Hepatocyte (in vitro differentiated cells): ENCODE measurements at regions not wholly inside any gene's neighbourhood (a gene's known extent, or its start where the extent isn't known, plus 50 kb on each side); places are given as distances from the start of the nearest gene placed in this dataset.

Experiments
- DNase-seq: peaks from one replicate; pipeline ENCODE4 v3.0.0-alpha.2; 2016; ENCODE audit warnings: low spot score
- H2AFZ ChIP-seq: fragments of 200-600 bp; sonication (generic); 2 replicates; pipeline ENCODE4 v1.6.0; 2016; ENCODE audit warnings: antibody characterized with exemption, mild to moderate bottlenecking
- H3K27ac ChIP-seq: fragments of 200-600 bp; sonication (generic); 2 replicates; pipeline ENCODE4 v1.5.1; 2016; ENCODE audit warnings: mild to moderate bottlenecking
- H3K27me3 ChIP-seq: fragments of 200-600 bp; sonication (generic); 2 replicates; pipeline ENCODE4 v1.6.1; 2016
- H3K36me3 ChIP-seq: fragments of 200-600 bp; sonication (generic); replicated peaks from 2 replicates; pipeline ENCODE4 v1.5.1; 2016; ENCODE audit warnings: low read depth; ENCODE audit not compliant: insufficient read depth
- H3K4me1 ChIP-seq: fragments of 200-600 bp; sonication (generic); 2 replicates; pipeline ENCODE4 v1.5.1; 2016; ENCODE audit warnings: mild to moderate bottlenecking, moderate library complexity; ENCODE audit not compliant: insufficient read depth
- H3K4me2 ChIP-seq: fragments of 200-600 bp; sonication (generic); 2 replicates; pipeline ENCODE4 v1.6.0; 2016
- H3K4me3 ChIP-seq: fragments of 200-600 bp; sonication (generic); 2 replicates; pipeline ENCODE4 v1.5.1; 2016; ENCODE audit warnings: mild to moderate bottlenecking
- H3K79me2 ChIP-seq: fragments of 200-600 bp; sonication (generic); 2 replicates; pipeline ENCODE4 v1.6.0; 2017; ENCODE audit warnings: mild to moderate bottlenecking
- H3K9me2 ChIP-seq: fragments of 200-600 bp; sonication (generic); replicated peaks from 2 replicates; pipeline ENCODE4 v1.6.0; 2017; ENCODE audit warnings: mild to moderate bottlenecking; ENCODE audit not compliant: insufficient read depth
- H3K9me3 ChIP-seq: fragments of 200-600 bp; sonication (generic); 2 replicates; pipeline ENCODE4 v1.5.1; 2016; ENCODE audit warnings: low read depth, mild to moderate bottlenecking
- H4K20me1 ChIP-seq: fragments of 200-600 bp; sonication (generic); 2 replicates; pipeline ENCODE4 v1.6.0; 2016; ENCODE audit warnings: mild to moderate bottlenecking; ENCODE audit not compliant: insufficient read depth, poor library complexity, severe bottlenecking
- CTCF ChIP-seq: fragments of 200-600 bp; sonication (generic); IDR thresholded peaks from 2 replicates; pipeline ENCODE4 v1.5.1; 2016; ENCODE audit warnings: antibody characterized with exemption, mild to moderate bottlenecking; ENCODE audit not compliant: poor library complexity
- EZH2 ChIP-seq: fragments of 200-600 bp; sonication (generic); IDR thresholded peaks from 2 replicates; pipeline ENCODE4 v1.6.1; 2016; ENCODE audit warnings: antibody characterized with exemption, mild to moderate bottlenecking, borderline replicate concordance
- EZH2phosphoT487 ChIP-seq: fragments of 200-600 bp; sonication (generic); IDR thresholded peaks from one replicate; pipeline ENCODE4 v1.6.1; 2018; ENCODE audit warnings: antibody characterized with exemption, mild to moderate bottlenecking, low read depth, moderate library complexity; ENCODE audit not compliant: unreplicated experiment, severe bottlenecking
- WGBS: methylation state at CpG from one replicate; pipeline ENCODE4 v1.1.6; 2016; ENCODE audit warnings: low lambda C conversion rate; ENCODE audit errors: missing lambda C conversion rate; 5-methylcytosine and 5-hydroxymethylcytosine counted together

GRCh38 chr6:21924002-21924401 lies 330.5 kb downstream of the SOX4 start:
- H3K9me3 ChIP-seq = no peaks in the 10 kb centered on the region

GRCh38 chr6:21928827-21929226 lies 335.3 kb downstream of the SOX4 start:
- H3K36me3 ChIP-seq = no peaks in the 10 kb centered on the region
- no peak overlapping the region for H3K4me2 ChIP-seq
- H2AFZ ChIP-seq = no peak overlapping the region
- no peaks in the 10 kb centered on the region for H3K4me1 ChIP-seq
- H3K79me2 ChIP-seq = no peaks in the 10 kb centered on the region
- DNase-seq = no peak
- WGBS = 64% methylated on average over 3 of the region's 3 CpGs
- no peaks in the 10 kb centered on the region for H3K9me3 ChIP-seq
- no peaks in the 10 kb centered on the region for H4K20me1 ChIP-seq
- no peak overlapping the region for H3K27ac ChIP-seq
- H3K4me3 ChIP-seq = no peak overlapping the region
- no peak for TF ChIP-seq EZH2phosphoT487
- TF ChIP-seq CTCF = no peak
- no peak for TF ChIP-seq EZH2
- H3K9me2 ChIP-seq = no peaks in the 10 kb centered on the region
- H3K27me3 ChIP-seq = no peaks in the 10 kb centered on the region

More at GRCh38 chr6:21924002-21924401, 330.5 kb downstream of the SOX4 start:
- H3K9me2 ChIP-seq = no peaks in the 10 kb centered on the region
- DNase-seq = no peak
- H3K27ac ChIP-seq = no peak overlapping the region
- H3K27me3 ChIP-seq = no peaks in the 10 kb centered on the region
- H2AFZ ChIP-seq = no peak overlapping the region
- no peaks in the 10 kb centered on the region for H3K79me2 ChIP-seq
- no peak overlapping the region for H3K4me2 ChIP-seq
- no peak overlapping the region for H3K4me3 ChIP-seq
- no peaks in the 10 kb centered on the region for H4K20me1 ChIP-seq
- H3K36me3 ChIP-seq = no peaks in the 10 kb centered on the region
- WGBS = 76% methylated on average over 3 of the region's 3 CpGs
- H3K4me1 ChIP-seq = no peaks in the 10 kb centered on the region
- TF ChIP-seq CTCF (no peak), EZH2phosphoT487 (no peak), EZH2 (no peak)

GRCh38 chr6:21931641-21932335 lies 338.2 kb downstream of the SOX4 start:
- H2AFZ ChIP-seq = no peak overlapping the region
- H3K79me2 ChIP-seq = no peaks in the 10 kb centered on the region
- H4K20me1 ChIP-seq = no peaks in the 10 kb centered on the region
- no peaks in the 10 kb centered on the region for H3K36me3 ChIP-seq
- TF ChIP-seq EZH2phosphoT487 = no peak
- TF ChIP-seq EZH2 = no peak
- no peak for TF ChIP-seq CTCF
- no peak overlapping the region for H3K4me3 ChIP-seq
- no peaks in the 10 kb centered on the region for H3K9me2 ChIP-seq
- no peaks in the 10 kb centered on the region for H3K27me3 ChIP-seq
- no peaks in the 10 kb centered on the region for H3K4me1 ChIP-seq
- 97% methylated on average over 4 of the region's 4 CpGs for WGBS
- no peaks in the 10 kb centered on the region for H3K9me3 ChIP-seq
- no peak overlapping the region for H3K4me2 ChIP-seq
- no peak for DNase-seq
- no peak overlapping the region for H3K27ac ChIP-seq

GRCh38 chr6:21933351-21933750 lies 339.8 kb downstream of the SOX4 start:
- no peaks in the 10 kb centered on the region for H3K4me1 ChIP-seq
- no peaks in the 10 kb centered on the region for H3K79me2 ChIP-seq
- no peaks in the 10 kb centered on the region for H3K27me3 ChIP-seq
- no peaks in the 10 kb centered on the region for H4K20me1 ChIP-seq
- no peaks in the 10 kb centered on the region for H3K36me3 ChIP-seq
- H3K4me3 ChIP-seq = no peak overlapping the region
- H2AFZ ChIP-seq = no peak overlapping the region
- TF ChIP-seq CTCF = no peak
- TF ChIP-seq EZH2phosphoT487 = no peak
- TF ChIP-seq EZH2 = no peak
- no peak for DNase-seq
- H3K4me2 ChIP-seq = no peak overlapping the region
- H3K9me3 ChIP-seq = no peaks in the 10 kb centered on the region
- H3K27ac ChIP-seq = no peak overlapping the region
- H3K9me2 ChIP-seq = no peaks in the 10 kb centered on the region
